NCI-H226 (cell line): ENCODE measurements at regions not wholly inside any gene's neighbourhood (a gene's known extent, or its start where the extent isn't known, plus 50 kb on each side); places are given as distances from the start of the nearest gene placed in this dataset.

ENCODE experiments used
- DNase-seq: peaks from one replicate; pipeline ENCODE4 v3.0.0-alpha.2; 2015

DNA sequence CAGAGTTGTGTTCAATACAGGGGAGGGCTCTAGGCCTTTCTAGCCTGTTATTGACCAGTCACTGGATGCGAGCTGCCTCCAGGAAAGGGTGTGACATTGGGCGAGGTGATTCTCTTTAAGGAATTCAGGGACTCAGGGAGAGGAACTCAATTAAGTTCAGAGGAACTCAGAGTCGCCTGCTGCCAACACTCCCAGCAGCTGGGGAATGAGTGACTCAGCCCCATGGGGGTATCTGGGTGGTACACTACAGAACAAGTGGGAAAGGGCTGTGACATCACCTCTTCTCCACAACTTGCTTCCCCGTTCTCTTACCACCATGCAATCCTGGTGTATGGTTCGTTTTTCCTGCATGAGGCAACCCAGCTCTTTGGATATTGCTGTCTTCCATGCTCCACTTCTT is 50.4 kb upstream of the CYRIA start:
- no peak for DNase-seq
